GM21825 (cell line): ENCODE measurements at regions not wholly inside any gene's neighbourhood (a gene's known extent, or its start where the extent isn't known, plus 50 kb on each side); places are given as distances from the start of the nearest gene placed in this dataset.

ENCODE experiments used
- ATAC-seq: cut with Tn5 transposase; IDR thresholded peaks from one replicate; pipeline ENCODE4 v1.9.1; 2021; ENCODE audit warnings: mild to moderate bottlenecking, moderate library complexity; ENCODE audit not compliant: unreplicated experiment

DNA sequence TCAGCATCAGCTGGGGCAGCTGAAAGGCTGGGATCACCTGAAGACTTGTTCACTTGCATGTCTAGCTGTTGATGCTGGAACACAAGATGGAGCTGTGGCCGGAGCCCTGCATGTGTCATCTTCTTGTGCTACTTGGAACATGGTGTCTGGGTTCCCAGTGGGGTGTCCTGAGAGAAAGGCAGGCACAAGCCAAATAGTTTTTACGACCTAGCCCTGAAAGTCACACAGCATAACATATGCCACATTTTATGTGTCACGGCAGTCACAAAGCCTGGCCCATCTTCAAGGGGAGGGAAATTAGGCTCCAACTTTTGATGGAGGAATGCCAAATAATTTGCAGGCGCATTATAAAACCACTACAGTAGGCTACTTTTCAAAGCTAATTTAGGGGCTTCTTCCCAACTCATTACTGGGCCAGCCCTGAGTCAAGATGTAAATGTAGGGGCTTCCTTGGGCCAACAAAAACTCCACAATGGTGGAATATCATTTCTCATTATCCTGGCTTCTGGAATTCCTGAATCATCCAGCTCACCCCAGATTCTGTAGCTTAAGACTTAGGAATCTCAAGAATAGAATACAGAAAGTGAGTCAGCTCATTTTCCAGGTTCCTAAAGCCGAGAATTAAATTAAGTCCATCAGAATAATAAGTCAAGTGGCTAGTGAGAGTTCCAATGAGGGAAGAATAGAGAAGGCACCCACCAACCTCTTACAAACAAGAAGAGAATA lies 543.0 kb downstream of the TNS1 start:
- no peak for ATAC-seq

DNA sequence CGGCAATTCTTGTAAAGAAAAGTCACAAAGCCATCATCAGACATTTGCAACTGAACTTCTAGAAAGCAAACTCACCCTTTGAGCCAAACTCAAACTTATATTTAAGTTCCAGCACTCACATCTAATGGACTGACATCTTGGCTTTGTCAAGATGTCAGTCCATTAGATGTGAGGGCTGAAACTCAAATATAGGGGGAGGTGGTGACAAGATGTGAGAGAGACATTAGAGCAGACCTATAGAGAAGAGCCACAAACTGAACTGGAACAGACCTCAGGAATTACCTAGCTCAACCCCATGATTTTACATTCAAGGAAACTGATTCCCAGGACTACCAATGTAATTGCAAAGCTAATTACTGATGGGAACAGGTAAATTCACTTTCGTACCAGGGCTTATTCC lies 543.8 kb downstream of the TNS1 start:
- ATAC-seq, result no peak

DNA sequence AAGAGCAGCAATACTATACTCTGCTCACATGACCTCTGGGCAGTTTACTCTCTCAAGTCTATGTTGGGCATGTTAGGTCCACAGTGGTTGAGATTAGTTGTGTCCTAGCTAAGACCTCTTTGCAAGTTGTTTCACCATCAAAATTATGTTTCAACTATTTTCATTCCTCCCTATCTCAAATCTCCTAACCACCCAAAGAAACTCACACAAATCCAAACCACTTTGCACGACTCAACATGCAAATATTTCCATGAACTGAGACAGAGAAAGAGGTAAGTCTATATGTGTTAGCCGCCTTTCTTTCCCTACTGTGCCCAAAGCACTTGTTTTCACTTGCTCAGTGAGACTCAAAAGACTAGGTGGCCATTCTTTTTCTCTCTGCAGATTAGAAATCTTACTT lies 546.8 kb downstream of the TNS1 start:
- ATAC-seq, result no peak

DNA sequence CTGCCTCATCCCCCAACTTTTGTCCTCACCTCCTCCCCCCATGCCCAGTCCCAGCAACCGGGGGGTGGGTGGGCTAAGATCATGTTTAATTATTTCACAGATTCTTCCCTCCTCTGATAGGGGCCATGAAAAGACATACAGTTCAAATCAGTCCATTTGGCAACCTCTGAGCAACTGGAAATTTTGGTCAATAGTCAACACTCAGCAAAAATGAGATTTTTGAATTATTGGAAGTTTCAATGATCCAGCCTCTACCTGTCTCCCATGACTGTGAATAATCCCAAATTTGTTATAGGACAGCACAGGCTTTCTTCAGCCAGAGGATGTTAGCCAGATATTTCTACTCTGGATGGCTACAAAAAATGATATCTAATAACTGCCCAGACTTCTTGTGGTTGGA lies 549.9 kb downstream of the TNS1 start:
- ATAC-seq, result no peak

DNA sequence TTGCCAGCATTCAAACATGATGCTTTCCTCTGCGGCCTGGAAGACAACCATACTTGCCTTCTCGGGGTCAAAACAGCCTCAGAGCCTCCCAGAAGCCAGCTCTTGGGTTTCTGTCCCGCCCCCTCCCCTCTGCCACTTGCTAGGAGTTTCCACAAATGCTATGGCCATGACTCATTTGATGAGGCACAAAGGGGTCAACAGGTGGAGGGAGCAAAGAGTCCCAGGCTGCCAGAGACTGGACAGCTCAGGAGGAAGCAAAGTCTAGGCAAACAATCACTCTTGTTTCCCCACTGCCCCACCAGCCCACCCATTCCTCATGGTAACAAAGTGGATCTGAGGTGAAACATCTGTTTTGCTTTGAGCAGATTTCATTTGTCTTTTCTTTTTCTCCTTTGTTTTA lies 551.1 kb downstream of the TNS1 start:
- ATAC-seq, result no peak

DNA sequence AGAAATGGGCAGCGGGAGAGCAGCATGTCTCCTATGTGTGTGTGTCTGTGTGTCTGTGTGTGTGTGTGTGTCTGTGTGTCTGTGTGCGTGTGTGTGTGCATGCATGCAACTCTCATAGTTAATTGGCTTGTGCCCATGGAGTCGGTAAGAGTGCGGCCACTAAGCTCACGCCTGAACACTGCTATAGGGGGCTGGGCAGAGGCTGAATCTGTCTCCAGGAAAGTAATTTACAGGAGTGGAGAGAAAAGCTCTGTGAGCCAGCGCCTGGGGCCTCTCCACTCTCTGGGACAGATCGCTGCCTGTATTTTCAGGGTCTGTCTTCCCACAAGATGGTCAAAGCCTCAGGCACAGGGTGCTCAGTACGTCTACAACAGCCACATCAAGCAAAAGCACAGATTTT lies 553.4 kb downstream of the TNS1 start:
- no peak for ATAC-seq

DNA sequence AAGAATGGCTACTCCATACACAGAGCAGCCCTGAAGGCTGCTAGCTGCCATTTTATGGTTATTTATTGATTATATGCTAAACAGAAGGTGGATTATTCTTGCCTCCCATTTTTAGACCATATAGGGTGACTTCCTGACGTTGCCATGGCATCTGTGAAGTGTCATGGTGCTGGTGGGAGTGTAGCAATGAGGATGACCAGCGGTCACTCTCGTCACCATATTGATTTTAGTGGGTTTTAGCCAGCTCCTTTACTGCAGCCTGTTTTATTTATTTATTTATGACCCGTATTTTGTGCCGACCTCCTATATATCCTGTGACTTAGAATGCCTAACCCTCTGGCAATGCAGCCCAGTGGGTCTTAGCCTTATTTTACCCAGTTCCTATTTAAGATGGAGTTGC lies 553.9 kb downstream of the TNS1 start:
- ATAC-seq, result no peak

DNA sequence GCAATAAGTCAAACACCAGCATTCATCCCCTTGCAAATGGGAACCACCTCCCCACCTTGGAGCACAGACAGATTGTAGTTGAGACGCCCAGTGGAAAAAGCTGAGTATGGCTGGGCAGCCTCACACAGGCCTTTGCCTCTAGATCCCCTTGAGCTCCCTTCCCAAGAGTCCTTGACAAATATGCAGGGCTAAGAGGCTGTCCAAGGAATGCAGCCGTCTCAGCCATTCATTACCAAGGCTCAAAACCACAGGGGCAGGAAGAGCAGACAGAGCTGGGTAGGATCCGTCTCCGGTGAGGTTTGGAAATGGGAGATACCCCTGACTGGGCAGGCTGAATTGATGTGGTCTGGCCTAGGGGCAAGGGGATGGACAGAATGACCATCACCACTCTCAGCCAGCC lies 557.1 kb downstream of the TNS1 start:
- ATAC-seq, result no peak

DNA sequence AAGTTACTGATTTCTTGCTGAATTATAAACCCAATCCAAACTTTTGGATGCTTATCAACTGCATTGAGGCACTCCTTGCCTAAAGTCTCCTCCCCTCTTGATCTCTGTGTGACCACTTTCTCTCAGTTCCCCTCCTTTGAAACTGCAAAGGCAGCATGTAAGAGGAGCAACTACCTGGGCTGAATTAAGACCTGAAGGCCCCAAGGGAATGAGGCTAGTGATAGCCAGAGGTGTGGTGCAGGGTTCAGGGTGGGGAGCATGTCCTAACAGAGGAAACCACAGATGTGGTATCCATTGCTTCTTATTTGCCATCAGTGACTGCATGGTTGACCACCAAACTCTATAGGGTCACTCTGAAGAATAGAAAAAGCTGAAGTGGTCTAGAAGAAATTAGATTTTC lies 557.9 kb downstream of the TNS1 start:
- no peak for ATAC-seq

DNA sequence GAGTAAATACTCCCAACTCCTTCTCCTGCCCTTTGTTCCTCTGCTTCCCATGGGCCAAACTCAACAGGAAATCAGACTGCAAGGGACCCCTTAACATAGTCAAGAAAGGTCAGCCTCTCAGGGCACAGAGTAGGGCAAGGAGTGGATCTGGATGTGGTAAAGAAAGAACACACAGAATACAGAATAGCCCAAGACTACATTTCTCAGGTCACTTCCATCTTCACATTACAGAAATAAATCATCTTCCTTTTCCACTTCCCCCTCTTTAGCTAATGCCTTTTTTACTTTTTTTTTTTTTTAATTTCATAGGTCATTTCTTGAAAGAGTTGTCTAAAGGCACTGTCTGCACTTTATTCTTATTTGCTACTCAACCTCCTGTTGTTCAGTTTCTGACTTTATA lies 558.3 kb downstream of the TNS1 start:
- ATAC-seq, result no peak

DNA sequence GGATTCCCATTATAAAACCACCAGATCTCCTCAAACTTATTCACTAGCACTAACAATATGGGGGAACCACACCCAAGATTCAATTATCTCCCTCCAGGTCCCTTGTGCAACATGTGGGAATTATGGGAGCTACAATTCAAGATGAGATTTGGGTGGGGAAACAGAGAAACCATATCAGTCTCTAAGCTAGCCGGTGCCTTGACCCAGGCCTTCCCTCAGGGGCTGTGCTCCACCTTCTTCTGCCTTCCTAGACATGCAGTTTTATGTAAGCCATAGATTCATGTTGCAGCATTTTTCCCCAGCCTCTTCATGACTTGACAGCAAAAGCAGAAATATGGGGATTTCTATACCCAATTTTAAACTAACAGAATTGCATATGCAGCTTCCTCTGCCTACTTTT lies 559.2 kb downstream of the TNS1 start:
- no peak for ATAC-seq

DNA sequence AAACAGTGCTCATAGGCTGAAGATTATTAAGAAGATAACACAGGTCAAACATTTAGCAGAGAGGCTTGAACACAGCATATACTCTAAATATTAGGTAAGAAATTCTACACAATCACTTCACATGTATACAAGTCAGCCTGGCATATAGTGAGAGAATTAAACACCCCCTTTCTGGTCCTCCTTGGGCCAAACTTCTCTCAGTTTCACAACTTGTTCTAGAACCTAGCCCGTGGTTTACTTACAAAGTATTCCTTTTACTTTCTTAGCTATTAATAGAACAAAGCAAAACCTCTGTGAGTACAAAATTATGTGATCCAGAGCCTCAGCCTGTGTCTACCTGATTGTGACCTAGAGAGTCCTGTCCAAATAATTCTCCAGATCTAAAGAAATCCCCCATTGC lies 562.8 kb downstream of the TNS1 start:
- ATAC-seq, result peak; percentile 71

DNA sequence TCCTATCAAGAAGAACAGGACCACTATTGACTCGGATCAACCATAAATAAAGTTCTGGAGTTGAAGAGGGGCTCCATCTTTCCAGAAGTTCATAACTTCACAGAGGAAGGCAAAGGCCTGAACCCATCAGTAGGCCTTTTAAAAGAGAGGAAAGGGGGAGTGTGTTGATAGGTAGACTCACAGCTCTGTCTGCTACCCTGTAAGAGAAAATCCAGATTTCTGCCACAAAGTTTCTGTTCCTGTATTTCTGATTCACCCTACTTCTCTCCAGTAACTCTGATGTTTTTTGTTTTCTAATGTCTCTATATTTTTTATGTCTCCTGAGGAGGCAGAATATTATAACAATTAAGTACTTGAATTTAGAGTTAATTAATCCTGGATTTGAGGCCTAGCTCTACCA lies 564.0 kb downstream of the TNS1 start:
- ATAC-seq, result peak; percentile 45

DNA sequence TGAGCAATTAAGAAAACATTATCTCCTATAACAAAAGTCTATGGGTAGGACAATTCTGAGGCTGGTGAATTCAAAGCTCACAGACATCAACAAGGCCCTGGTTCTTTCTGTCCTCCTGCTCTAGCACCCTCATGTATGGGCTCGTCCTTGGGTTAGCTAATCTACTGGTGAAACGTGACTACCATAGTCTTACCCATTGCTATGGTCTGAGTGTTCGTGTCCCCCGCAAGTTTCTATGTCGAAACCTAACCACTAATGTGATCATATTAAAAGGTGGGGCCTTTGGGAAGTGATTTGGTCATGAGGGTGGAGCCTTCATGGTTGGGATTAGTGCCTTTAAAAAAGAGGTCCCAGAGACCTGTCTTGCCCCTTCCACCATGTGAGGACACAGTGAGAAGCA lies 564.7 kb downstream of the TNS1 start:
- ATAC-seq, result no peak

DNA sequence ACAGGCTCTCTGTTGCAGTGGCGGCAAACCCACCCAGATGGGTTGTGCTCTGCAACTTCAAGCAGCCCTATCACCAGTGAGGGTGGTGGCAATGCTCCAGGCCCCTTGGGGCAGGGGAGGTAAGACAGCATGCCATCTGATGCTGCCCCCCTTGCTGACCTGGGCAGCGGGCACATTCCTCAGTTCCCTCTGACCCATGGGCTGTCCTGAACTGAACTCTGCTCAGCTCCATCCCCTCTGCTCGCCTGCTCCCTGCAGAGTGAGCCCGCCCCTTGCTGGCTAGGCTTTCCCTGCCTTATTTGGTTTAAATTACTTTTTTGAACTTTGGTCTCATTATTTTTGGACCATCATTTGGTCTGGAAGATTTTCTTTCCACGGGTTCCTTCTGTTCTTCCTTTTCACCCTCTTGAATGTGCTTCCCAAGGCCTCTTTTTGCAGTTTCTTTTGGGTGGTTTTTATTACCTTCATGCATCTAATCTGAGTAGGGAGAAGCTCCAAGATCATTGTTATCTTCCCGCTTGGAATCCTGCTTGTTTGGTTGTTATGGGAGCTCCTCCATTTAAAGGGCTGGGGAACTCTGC lies 565.4 kb downstream of the TNS1 start:
- no peak for ATAC-seq

DNA sequence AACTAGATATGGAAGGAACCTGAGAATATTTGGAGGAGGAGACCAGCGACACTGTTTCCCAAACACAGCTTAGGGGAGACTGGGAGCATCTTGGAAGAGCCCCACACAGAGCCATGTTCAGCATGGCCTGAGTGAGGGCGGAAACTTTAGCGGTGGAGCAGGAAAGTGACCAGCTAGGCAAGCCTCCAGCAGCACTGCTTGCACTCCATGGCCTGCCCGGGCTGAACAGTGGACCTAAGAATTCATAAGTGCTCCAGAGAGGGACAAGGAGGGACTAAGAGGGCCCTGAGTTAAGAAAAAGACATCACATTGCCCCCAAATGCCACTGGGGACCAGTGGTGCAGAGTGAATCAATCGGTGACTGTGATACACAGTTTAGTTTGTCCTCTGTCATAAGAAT lies 566.4 kb downstream of the TNS1 start:
- no peak for ATAC-seq

DNA sequence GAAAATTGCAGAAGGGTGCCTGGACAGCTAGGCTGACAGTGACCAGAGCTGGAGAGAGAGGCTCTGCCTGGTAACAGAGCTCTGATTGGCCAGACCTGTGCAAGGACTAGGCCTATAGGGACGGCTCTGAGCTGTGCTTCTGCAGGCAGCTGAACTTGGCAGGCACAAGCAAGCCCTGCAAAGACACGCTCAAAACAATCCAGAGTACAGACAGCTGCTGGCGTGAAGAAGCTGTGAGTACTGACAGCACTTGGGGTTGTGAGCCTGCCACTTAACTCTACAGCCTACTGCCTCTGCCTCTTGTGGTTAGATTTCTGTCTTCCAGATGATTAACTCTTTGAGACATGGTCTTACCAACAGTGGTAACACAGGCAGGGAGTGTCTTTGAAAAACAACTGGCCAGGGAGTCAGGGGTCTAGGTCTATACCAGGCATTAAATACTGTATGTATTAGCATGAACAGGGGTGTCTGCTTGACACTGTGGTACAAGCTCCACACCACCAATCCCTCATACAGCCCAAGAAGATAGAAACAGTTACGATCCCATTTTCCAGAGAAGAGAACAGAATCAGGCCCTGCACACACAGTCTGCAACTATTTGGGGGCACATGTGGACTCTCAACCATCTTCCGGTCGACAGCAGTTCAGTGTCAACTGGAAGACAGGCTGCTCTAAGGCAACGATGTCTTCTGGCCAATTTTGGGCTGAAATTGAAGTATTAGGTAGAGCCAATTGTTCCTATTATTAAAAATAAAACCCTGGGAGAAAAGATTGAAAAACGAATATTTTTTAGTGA lies 568.4 kb downstream of the TNS1 start:
- peak; percentile 90 for ATAC-seq

DNA sequence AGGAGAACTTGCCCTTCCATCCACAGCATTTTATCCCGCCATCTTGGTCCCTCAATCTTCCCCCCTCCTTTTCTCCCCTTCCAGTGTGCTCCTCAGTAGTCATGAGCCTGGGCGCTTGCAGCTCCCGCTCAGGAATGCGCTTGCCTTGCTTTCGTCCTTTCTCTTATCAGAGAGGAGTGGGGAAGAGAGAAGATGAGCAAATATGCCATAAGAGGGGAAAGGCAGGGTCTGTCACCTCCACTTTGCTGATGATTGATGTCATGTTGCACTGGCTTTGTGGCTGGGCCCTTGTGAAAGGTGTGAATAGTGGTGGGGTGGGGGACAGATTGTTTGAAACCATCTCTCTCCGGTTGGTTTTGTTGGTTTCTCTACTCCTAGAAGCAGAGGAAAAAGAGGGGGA lies 569.3 kb downstream of the TNS1 start:
- no peak for ATAC-seq

DNA sequence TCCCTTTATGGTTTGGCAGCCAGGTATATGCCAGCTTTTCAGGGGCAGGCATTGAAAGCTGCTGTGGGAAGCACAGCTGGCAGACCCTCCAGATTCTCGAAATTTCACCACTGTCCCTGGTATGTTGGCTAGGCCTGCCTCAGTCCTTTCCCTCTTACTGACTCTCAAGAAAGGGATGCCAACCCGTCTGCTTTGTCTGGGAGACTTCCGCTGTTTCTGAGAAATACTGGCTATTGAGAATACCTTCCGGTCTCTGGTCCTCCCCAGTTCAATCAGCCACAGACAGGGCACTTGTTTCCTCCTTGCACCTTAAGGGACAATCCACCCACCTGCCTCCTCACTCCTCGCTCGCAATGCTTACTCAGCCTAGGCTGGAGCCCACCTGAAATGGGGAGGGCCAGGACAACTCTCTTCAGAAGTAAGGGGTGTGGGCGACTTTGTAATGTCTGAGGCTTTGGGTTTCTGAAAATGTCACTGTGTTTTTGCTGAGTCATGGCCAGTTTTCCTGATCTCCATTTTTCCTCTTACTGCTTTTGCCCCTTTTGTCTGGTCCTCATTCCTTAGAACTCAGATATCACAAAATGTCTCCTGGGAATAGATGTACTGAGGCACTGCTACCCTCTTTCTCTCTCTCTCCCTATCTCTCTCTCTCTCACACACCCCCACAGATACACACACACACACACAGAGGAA lies 571.1 kb downstream of the TNS1 start:
- ATAC-seq, result no peak

DNA sequence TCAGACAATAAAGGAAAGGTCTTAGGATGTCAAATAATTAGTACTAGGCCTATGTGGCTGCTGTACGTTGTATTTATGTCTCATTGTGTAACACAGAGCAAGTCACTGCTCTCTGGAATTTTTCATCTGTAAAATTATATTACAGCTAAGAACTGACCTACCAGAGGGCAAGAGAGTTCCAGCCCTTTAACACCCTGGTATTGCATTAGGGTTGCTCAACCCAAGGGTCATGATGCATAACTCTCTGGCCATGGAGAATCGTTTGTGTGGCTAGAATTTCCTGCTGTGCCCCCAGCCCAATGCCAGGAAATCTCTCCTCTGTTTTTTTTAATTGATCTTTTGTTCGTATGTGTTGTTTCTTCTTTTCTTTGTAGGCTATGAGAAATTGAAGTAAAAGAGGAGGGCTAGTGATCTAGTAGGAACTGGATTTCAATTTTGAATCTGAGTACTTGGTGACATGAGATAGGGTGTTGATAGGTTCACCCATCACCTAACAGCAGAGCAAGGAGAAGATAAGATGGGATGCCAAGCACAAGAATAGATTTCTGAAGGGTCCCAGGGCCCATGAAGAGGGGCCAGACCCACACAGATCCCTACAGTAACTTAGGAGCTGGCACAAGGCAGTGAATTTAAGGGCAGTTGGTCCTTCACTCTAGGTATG lies 571.2 kb upstream of the TNP1 start:
- no peak for ATAC-seq

DNA sequence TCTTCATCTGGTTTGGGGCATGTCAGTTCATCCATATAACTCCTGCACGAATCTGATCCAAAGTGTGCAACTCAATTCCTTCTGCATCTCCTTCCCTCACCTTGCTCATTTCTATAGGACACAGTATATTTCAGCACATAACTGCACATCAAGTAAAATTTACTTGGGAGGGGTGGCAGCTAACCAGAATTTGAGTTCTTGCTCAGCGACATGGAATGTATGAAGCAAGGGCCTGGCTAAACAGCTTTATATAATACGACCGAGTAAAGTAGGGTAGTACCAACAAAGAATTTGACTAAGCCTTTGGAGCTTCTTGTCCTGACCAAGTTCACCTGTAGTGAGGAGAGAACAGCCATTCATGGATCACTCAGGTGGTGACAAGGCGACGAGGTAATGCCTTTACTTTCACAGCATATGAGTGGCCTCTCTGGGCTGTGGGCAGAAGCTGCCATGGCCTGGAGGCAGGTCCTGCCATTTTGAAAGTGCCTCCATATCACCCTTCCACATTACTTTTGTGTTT lies 570.2 kb upstream of the TNP1 start:
- no peak for ATAC-seq
